ENCODE measurements at regions not wholly inside any gene's neighbourhood (a gene's known extent, or its start where the extent isn't known, plus 50 kb on each side); places are given as distances from the start of the nearest gene placed in this dataset.

- DNase-seq: no peak
Observed at GRCh38 chr9:99445371-99445891, 223.3 kb downstream of the SEC61B start.

GRCh38 chr9:99445920-99446319 lies 223.8 kb downstream of the SEC61B start:
- no peak for DNase-seq

- DNase-seq: no peak
Observed at GRCh38 chr9:99447951-99448350, 225.9 kb downstream of the SEC61B start.

GRCh38 chr9:99449726-99450125 lies 227.6 kb downstream of the SEC61B start:
- DNase-seq: no peak

- no peak for DNase-seq
Observed at GRCh38 chr9:99451112-99451606, 229.1 kb downstream of the SEC61B start.

GRCh38 chr9:99457406-99457805 lies 235.3 kb downstream of the SEC61B start:
- DNase-seq: no peak

- no peak for DNase-seq
Observed at GRCh38 chr9:99457981-99458380, 235.9 kb downstream of the SEC61B start.

GRCh38 chr9:99459919-99460318 lies 237.8 kb downstream of the SEC61B start:
- DNase-seq: no peak

GRCh38 chr9:99463131-99463530 lies 241.0 kb downstream of the SEC61B start:
- no peak for DNase-seq

- no peak for DNase-seq
Observed at GRCh38 chr9:99464568-99464967, 242.5 kb downstream of the SEC61B start.

GRCh38 chr9:99465231-99465907 lies 243.3 kb downstream of the SEC61B start:
- DNase-seq: no peak

- no peak for DNase-seq
Observed at GRCh38 chr9:99466104-99466503, 244.0 kb downstream of the SEC61B start.

- DNase-seq: no peak
Observed at GRCh38 chr9:99466781-99467180, 244.7 kb downstream of the SEC61B start.

GRCh38 chr9:99471033-99471432 lies 249.0 kb downstream of the SEC61B start:
- no peak for DNase-seq

- DNase-seq: peak; percentile 7
Observed at GRCh38 chr9:99472240-99472915, 250.3 kb downstream of the SEC61B start.

GRCh38 chr9:99472916-99473245 lies 250.8 kb downstream of the SEC61B start:
- DNase-seq: no peak

GRCh38 chr9:99474186-99474585 lies 252.1 kb downstream of the SEC61B start:
- DNase-seq: no peak

GRCh38 chr9:99475401-99476065 lies 253.5 kb downstream of the SEC61B start:
- DNase-seq: no peak

- no peak for DNase-seq
Observed at GRCh38 chr9:99478469-99479027, 256.5 kb downstream of the SEC61B start.

GRCh38 chr9:99479929-99480328 lies 257.8 kb downstream of the SEC61B start:
- no peak for DNase-seq

- DNase-seq: no peak
Observed at GRCh38 chr9:99485459-99485858, 263.4 kb downstream of the SEC61B start.

GRCh38 chr9:99486684-99487083 lies 264.6 kb downstream of the SEC61B start:
- DNase-seq: no peak
